CD8-positive, alpha-beta memory T cell (primary cell): ENCODE measurements at regions not wholly inside any gene's neighbourhood (a gene's known extent, or its start where the extent isn't known, plus 50 kb on each side); places are given as distances from the start of the nearest gene placed in this dataset.

Experiments used
- CTCF ChIA-PET: fragments of 350-600 bp; sonication (Branson Sonifier 250); formaldehyde crosslinking; loops from one replicate; lab custom pipeline; 2021; ENCODE audit warnings: antibody characterized with exemption; lab: Charles Lee
- POLR2A ChIA-PET: fragments of 350-600 bp; sonication (Branson Sonifier 250); formaldehyde crosslinking; loops from one replicate; lab custom pipeline; 2021; ENCODE audit warnings: antibody characterized with exemption; lab: Charles Lee
- DNase-seq, 5 donors: peaks; one replicate each; pipeline versions ENCODE4 v3.0.0 to v3.0.0-alpha.2; 2020 to 2022; ENCODE audit warnings: mixed read lengths in 1 of 5
- H3K27ac ChIP-seq: one replicate; pipeline ENCODE4 v1.7.0; 2013; ENCODE audit warnings: low read depth, mild to moderate bottlenecking, low read length, moderate library complexity
- H3K27me3 ChIP-seq: 2 replicates; pipeline ENCODE4 v1.7.0; 2013; ENCODE audit warnings: low read length, mild to moderate bottlenecking; ENCODE audit not compliant: insufficient read depth, poor library complexity, severe bottlenecking
- H3K36me3 ChIP-seq: 2 replicates; pipeline ENCODE4 v1.7.0; 2013; ENCODE audit warnings: mild to moderate bottlenecking, low read length, moderate library complexity; ENCODE audit not compliant: insufficient read depth
- H3K4me1 ChIP-seq: 2 replicates; pipeline ENCODE4 v1.7.0; 2013; ENCODE audit warnings: mild to moderate bottlenecking, low read length, moderate library complexity; ENCODE audit not compliant: insufficient read depth
- H3K4me3 ChIP-seq: 2 replicates; pipeline ENCODE4 v1.7.0; 2013; ENCODE audit warnings: mild to moderate bottlenecking, low read length
- H3K9me3 ChIP-seq: 2 replicates; pipeline ENCODE4 v1.7.0; 2013; ENCODE audit warnings: mild to moderate bottlenecking, low read length
- H3K27ac Mint-ChIP-seq, 8 donors: one replicate each; pipeline ENCODE4 v1.8.0; 2020 to 2021; ENCODE audit warnings: mixed read lengths in 8 of 8, mild to moderate bottlenecking in 6 of 8, inconsistent platforms in 3 of 8, moderate library complexity in 3 of 8
- H3K27me3 Mint-ChIP-seq, 2 donors: one replicate each; pipeline ENCODE4 v1.8.0; 2020 to 2021; ENCODE audit warnings: mixed read lengths in 2 of 2, mild to moderate bottlenecking in 1 of 2, moderate library complexity in 1 of 2
- H3K36me3 Mint-ChIP-seq, 3 donors: one replicate each; pipeline ENCODE4 v1.8.0; 2020 to 2021; ENCODE audit warnings: mixed read lengths in 3 of 3, inconsistent platforms in 1 of 3, mild to moderate bottlenecking in 1 of 3
- H3K4me1 Mint-ChIP-seq, 3 donors: one replicate each; pipeline ENCODE4 v1.8.0; 2020 to 2021; ENCODE audit warnings: mixed read lengths in 3 of 3, inconsistent platforms in 1 of 3, mild to moderate bottlenecking in 1 of 3
- H3K4me3 Mint-ChIP-seq, 7 donors: one replicate each; pipeline ENCODE4 v1.8.0; 2020 to 2021; ENCODE audit warnings: mixed read lengths in 7 of 7, mild to moderate bottlenecking in 6 of 7, moderate library complexity in 4 of 7, inconsistent platforms in 2 of 7
- H3K9me3 Mint-ChIP-seq, 5 donors: one replicate each; pipeline ENCODE4 v1.8.0; 2020 to 2022; ENCODE audit warnings: mixed read lengths in 5 of 5, mild to moderate bottlenecking in 3 of 5, moderate library complexity in 2 of 5, inconsistent platforms in 1 of 5

DNA sequence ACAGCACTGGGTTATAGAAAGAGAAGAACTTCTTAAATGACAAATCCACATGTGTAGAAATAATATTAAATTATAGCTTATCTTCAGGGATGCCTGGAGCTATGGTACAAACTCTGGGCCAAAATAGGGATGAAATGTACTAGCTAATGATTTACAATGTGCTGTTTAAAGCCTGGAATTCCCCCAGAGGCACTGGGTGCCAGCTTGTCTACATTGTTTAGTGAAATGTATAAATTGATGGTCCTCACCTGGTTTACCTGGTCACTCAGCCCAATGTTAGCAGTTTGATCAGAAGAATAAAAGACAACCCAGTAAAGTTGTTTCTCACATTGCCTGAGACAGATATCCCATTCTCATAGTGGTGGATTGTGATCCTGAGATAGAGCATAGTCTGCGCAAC is 597.2 kb downstream of the DIAPH3 start:
- no peaks in the 10 kb centered on the region for H3K27me3 ChIP-seq
- ChIA-PET CTCF (no interaction called here), POLR2A (no interaction called here)
- H3K9me3 ChIP-seq: no peaks in the 10 kb centered on the region
- H3K4me3 Mint-ChIP-seq: no peak overlapping the region
- peaks cover 2 to 28% of the 10 kb centered on the region in 2 donors for H3K27me3 Mint-ChIP-seq
- no peak overlapping the region for H3K27ac Mint-ChIP-seq
- no peak overlapping the region for H3K27ac ChIP-seq
- H3K4me3 ChIP-seq: no peak overlapping the region
- no peak for DNase-seq
- H3K4me1 Mint-ChIP-seq: no peaks in the 10 kb centered on the region
- no peaks in the 10 kb centered on the region for H3K4me1 ChIP-seq
- H3K36me3 ChIP-seq: no peaks in the 10 kb centered on the region
- H3K36me3 Mint-ChIP-seq: no peaks in the 10 kb centered on the region
- peaks cover 3 to 11% (median 8%) of the 10 kb centered on the region in 5 donors for H3K9me3 Mint-ChIP-seq

DNA sequence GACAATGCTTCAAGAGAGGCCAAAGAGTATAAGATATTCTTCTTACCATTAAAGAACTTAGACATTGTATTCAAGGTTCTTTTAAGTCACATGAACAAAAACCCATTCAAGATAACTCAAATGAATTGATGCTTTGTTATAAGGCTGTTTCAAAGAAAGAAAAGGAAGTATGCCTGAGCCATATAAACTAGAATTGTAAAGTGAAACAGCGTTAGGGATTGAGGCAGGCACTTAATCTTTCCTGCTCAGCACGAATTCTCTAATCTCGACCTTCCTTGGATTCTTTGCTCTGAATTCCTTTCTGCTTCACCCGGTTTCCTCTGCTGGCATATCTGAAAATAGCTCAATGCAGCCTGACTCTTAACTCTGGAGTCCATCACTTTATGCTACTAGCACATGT is 595.4 kb downstream of the DIAPH3 start:
- H3K27me3 ChIP-seq: no peaks in the 10 kb centered on the region
- DNase-seq: no peak
- peaks cover 2 to 38% of the 10 kb centered on the region in 2 donors for H3K27me3 Mint-ChIP-seq
- no peak overlapping the region for H3K27ac Mint-ChIP-seq
- H3K4me3 ChIP-seq: no peak overlapping the region
- CTCF ChIA-PET: no interaction called here
- no peaks in the 10 kb centered on the region for H3K9me3 ChIP-seq
- H3K4me1 ChIP-seq: no peaks in the 10 kb centered on the region
- no peaks in the 10 kb centered on the region for H3K4me1 Mint-ChIP-seq
- no peak overlapping the region for H3K4me3 Mint-ChIP-seq
- no peaks in the 10 kb centered on the region for H3K36me3 ChIP-seq
- H3K9me3 Mint-ChIP-seq: peaks cover 2 to 6% (median 5%) of the 10 kb centered on the region in 5 donors
- POLR2A ChIA-PET: no interaction called here
- H3K36me3 Mint-ChIP-seq: no peaks in the 10 kb centered on the region
- H3K27ac ChIP-seq: no peak overlapping the region

DNA sequence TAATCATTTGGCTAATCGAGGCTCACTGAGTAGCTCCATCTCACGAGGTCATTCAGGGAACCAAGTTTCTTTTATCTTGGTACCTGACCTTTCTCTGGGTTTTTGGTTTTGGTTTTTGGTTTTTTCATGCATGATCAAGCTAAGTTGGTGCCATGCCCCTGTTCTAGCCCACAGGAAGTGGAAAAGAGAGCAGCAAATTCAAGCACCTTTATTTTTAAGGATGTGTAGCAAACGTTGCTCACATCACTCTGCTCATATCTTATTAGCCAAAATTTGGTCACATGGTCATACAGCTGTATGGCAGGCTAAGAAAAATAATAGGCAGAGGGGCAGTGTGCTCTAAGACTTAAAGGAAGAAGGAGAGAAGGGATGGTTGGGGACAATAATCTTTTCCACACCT is 593.5 kb downstream of the DIAPH3 start:
- Mint-ChIP-seq H3K27ac (no peak overlapping the region), H3K9me3 (peaks cover 0 to 7% (median 6%) of the 10 kb centered on the region in 5 donors), H3K27me3 (peaks cover 6 to 30% of the 10 kb centered on the region in 2 donors), H3K4me3 (no peak overlapping the region), H3K4me1 (no peaks in the 10 kb centered on the region), H3K36me3 (no peaks in the 10 kb centered on the region)
- H3K9me3 ChIP-seq: no peaks in the 10 kb centered on the region
- DNase-seq: no peak
- no peaks in the 10 kb centered on the region for H3K27me3 ChIP-seq
- no peak overlapping the region for H3K4me3 ChIP-seq
- no peaks in the 10 kb centered on the region for H3K36me3 ChIP-seq
- H3K27ac ChIP-seq: no peak overlapping the region
- H3K4me1 ChIP-seq: no peaks in the 10 kb centered on the region
- ChIA-PET CTCF (no interaction called here), POLR2A (no interaction called here)

DNA sequence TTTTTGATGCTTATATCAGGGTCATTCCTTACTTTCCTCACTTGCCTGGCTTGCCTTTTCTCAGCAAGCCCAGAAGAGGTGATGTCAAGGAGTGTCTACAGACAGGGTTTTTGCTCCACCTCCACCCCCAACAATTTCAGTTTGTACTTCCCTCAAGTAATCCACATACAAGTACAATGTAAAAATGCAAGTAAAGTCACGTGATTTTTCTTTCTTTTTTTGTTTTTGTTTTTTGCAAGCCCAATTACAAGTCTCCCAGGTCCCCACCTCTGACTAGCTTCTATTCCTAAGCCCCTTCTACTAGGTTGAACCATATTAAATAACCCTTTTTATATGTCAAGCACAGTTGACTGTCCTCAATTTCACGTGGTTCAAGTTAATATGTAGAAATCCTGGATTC is 579.6 kb downstream of the DIAPH3 start:
- POLR2A ChIA-PET: no interaction called here

DNA sequence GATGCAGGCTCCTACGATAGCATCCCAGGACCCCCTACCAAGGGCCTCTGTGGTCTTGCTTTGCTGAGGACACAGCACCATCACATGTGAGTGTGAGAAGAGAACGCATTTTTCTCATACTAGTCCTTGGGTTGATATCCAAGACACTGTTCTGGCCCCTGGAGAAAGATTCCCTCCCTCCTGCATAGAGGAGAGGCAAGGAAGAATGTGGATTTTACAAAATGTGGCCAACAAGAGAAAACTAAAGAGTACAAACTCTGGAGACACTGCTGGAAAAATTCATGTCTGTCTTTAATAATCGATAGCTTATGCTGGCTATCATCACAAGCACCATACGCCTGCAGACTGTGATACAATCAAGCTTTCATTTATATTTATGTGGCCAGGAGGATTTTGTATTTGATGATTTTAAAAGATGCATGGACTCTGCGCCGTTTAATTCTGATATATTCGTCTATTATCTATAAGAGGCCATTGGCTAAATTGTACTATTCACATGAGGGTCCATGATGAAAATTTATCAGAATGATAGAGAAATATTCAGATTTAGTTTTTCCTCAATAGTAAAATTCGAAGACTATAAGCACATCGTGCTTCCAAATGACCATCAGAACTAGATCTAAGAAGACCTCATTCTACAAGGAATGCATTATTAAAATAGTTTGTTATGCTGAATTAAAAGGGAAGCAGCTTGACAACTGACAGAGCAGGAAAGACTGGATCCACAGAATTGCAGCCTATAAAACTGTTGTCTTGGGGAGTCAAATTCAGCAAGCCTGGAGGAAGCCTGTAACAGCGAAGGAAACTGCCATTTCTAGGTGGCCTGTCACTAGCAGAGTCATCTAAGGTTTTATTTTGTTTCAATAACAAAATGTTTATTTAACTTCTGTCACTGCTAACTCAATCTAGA is 578.7 kb downstream of the DIAPH3 start:
- Histone ChIP-seq H3K27me3 (no peaks in the 10 kb centered on the region), H3K4me1 (no peaks in the 10 kb centered on the region), H3K27ac (no peak overlapping the region), H3K4me3 (no peak overlapping the region), H3K36me3 (no peaks in the 10 kb centered on the region), H3K9me3 (no peaks in the 10 kb centered on the region)
- H3K27me3 Mint-ChIP-seq: peaks cover 3 to 8% of the 10 kb centered on the region in 2 donors
- H3K4me3 Mint-ChIP-seq: no peak overlapping the region
- no peaks in the 10 kb centered on the region for H3K4me1 Mint-ChIP-seq
- no peaks in the 10 kb centered on the region for H3K36me3 Mint-ChIP-seq
- POLR2A ChIA-PET: no interaction called here
- no peak overlapping the region for H3K27ac Mint-ChIP-seq
- CTCF ChIA-PET: no interaction called here
- peaks cover 0 to 1% (median 0%) of the 10 kb centered on the region in 5 donors for H3K9me3 Mint-ChIP-seq
- DNase-seq: no peak

More for the DNA sequence above, 579.6 kb downstream of the DIAPH3 start:
- H3K9me3 Mint-ChIP-seq: peaks cover 0 to 1% (median 0%) of the 10 kb centered on the region in 5 donors
- Histone ChIP-seq H3K27me3 (no peaks in the 10 kb centered on the region), H3K9me3 (no peaks in the 10 kb centered on the region), H3K4me3 (no peak overlapping the region), H3K4me1 (no peaks in the 10 kb centered on the region), H3K36me3 (no peaks in the 10 kb centered on the region), H3K27ac (no peak overlapping the region)
- H3K27me3 Mint-ChIP-seq: peaks cover 3 to 8% of the 10 kb centered on the region in 2 donors
- no peak overlapping the region for H3K27ac Mint-ChIP-seq
- no peak for DNase-seq
- H3K4me1 Mint-ChIP-seq: no peaks in the 10 kb centered on the region
- CTCF ChIA-PET: no interaction called here
- H3K36me3 Mint-ChIP-seq: no peaks in the 10 kb centered on the region
- H3K4me3 Mint-ChIP-seq: no peak overlapping the region

DNA sequence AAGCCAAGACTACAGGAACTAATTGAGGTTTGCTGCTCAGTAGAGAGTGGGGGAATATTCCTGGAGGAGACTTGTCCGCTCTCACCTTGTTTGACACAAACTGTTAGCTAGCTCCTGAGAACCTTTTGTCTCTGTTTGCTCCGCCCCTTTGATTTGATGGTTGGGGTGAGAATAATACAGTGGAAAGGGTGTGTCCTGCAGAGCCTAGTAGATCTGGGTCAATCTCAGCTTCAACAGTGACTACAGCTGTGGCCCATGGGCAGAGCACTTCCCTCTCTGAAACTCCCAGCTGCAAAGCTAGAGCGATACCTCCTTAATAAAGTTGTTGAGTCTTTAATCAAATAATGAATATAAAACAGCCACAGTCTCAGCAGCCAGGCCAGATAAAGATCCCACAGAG is 576.7 kb downstream of the DIAPH3 start:
- no peaks in the 10 kb centered on the region for H3K27me3 ChIP-seq
- peak overlapping the region in 1 of 8 donors; percentile 5 for H3K27ac Mint-ChIP-seq
- DNase-seq: no peak
- no peak overlapping the region for H3K4me3 Mint-ChIP-seq
- peaks cover 6 to 8% of the 10 kb centered on the region in 2 donors for H3K27me3 Mint-ChIP-seq
- H3K9me3 ChIP-seq: no peaks in the 10 kb centered on the region
- no peaks in the 10 kb centered on the region for H3K36me3 ChIP-seq
- POLR2A ChIA-PET: no interaction called here
- no peaks in the 10 kb centered on the region for H3K4me1 Mint-ChIP-seq
- no peaks in the 10 kb centered on the region for H3K4me1 ChIP-seq
- peaks cover 0 to 1% (median 0%) of the 10 kb centered on the region in 3 donors for H3K36me3 Mint-ChIP-seq
- H3K27ac ChIP-seq: no peak overlapping the region
- no peak overlapping the region for H3K4me3 ChIP-seq
- CTCF ChIA-PET: interaction anchor here (1.0 kb wide), 1 partner anchor 89 kb away, joined by 3 read pairs; no protein-coding TSS in a partner anchor
- H3K9me3 Mint-ChIP-seq: peaks cover 0 to 1% (median 0%) of the 10 kb centered on the region in 5 donors

DNA sequence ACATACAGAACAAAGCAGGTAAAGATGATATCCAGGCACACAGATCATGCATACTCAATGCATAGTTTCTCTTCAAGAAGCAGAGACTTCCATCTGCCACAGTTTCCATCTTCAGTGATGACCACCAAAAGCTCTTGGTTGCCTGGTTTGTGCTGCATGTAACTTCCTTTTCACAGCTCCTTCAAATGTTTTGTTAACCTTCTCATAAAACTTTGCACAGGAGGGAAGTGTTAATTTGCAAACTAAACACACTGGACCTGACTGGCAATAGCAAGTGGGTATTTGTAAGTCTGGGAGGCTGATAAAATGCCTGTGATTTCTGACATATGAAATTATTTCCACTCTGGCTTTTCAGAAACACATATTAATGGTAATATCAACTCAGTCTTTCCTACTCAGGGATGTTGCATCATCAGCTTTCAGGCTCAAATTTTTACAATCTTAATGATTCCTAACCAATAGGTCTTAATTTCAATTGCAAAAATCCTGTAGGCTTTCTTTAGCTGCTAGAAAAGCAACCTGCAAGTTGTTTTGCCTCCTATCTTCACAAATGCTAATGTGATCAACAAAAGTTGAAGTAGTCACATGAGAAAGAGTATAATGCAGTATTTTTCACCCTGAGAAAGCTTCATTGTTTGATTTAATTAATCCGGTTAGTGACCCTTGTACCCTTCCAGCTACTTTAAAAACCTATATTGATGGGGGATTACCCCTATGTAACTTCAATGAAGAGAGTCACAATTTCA is 575.6 kb downstream of the DIAPH3 start:
- no peak overlapping the region for H3K4me3 Mint-ChIP-seq
- Histone ChIP-seq H3K27ac (no peak overlapping the region), H3K4me1 (no peaks in the 10 kb centered on the region), H3K36me3 (no peaks in the 10 kb centered on the region), H3K4me3 (no peak overlapping the region), H3K9me3 (no peaks in the 10 kb centered on the region), H3K27me3 (no peaks in the 10 kb centered on the region)
- H3K4me1 Mint-ChIP-seq: no peaks in the 10 kb centered on the region
- H3K36me3 Mint-ChIP-seq: peaks cover 0 to 1% (median 0%) of the 10 kb centered on the region in 3 donors
- peaks cover 6 to 8% of the 10 kb centered on the region in 2 donors for H3K27me3 Mint-ChIP-seq
- ChIA-PET POLR2A (no interaction called here), CTCF (no interaction called here)
- peaks cover 0 to 2% (median 0%) of the 10 kb centered on the region in 5 donors for H3K9me3 Mint-ChIP-seq
- DNase-seq: no peak
- no peak overlapping the region for H3K27ac Mint-ChIP-seq

DNA sequence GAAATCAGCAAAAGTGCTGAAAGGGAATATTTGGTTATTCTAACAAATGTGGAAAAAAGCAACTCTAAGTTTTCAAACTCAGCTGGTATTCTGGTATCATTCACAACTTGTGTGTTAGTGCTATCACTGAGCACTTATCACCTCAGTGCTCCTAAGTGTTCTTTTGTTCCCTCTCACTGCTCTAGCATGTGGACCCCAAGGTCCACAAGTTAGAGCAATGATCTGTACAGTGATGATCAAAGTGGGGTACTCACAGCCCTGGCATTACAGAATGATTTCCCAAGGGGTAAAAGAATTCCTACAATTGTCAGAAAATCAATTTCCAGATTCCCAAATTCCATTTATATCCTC is 575.0 kb downstream of the DIAPH3 start:
- CTCF ChIA-PET: no interaction called here
- Mint-ChIP-seq H3K27ac (no peak overlapping the region), H3K4me1 (no peaks in the 10 kb centered on the region), H3K9me3 (peaks cover 0 to 5% (median 0%) of the 10 kb centered on the region in 5 donors), H3K27me3 (peaks cover 6 to 8% of the 10 kb centered on the region in 2 donors), H3K36me3 (peaks cover 0 to 1% (median 0%) of the 10 kb centered on the region in 3 donors), H3K4me3 (no peak overlapping the region)
- no peak overlapping the region for H3K4me3 ChIP-seq
- H3K27me3 ChIP-seq: no peaks in the 10 kb centered on the region
- DNase-seq: no peak
- H3K36me3 ChIP-seq: no peaks in the 10 kb centered on the region
- no peaks in the 10 kb centered on the region for H3K4me1 ChIP-seq
- no peaks in the 10 kb centered on the region for H3K9me3 ChIP-seq
- POLR2A ChIA-PET: no interaction called here
- H3K27ac ChIP-seq: no peak overlapping the region
